NT2/D1 (cell line): ENCODE measurements at regions not wholly inside any gene's neighbourhood (a gene's known extent, or its start where the extent isn't known, plus 50 kb on each side); places are given as distances from the start of the nearest gene placed in this dataset.

Experiments
- SUZ12 ChIP-seq: IDR thresholded peaks from 2 replicates; pipeline ENCODE4 v1.6.1; 2011; ENCODE audit not compliant: insufficient read length, insufficient read depth; ENCODE audit errors: extremely low read depth
- YY1 ChIP-seq: IDR thresholded peaks from 2 replicates; pipeline ENCODE4 v1.6.1; 2011; ENCODE audit not compliant: insufficient read length, insufficient read depth

- no peak for TF ChIP-seq YY1
- TF ChIP-seq SUZ12, result no peak
These were observed 52.8 kb upstream of the UST start for GRCh38 chr6:148693882-148694484.
